GM18519 (cell line): ENCODE measurements at regions not wholly inside any gene's neighbourhood (a gene's known extent, or its start where the extent isn't known, plus 50 kb on each side); places are given as distances from the start of the nearest gene placed in this dataset.

Source experiments
- ATAC-seq: cut with Tn5 transposase; IDR thresholded peaks from one replicate; pipeline ENCODE4 v1.9.1; 2021; ENCODE audit warnings: mild to moderate bottlenecking, moderate library complexity; ENCODE audit not compliant: unreplicated experiment, low FRiP score

- ATAC-seq = no peak
Observed at GRCh38 chr3:182375916-182376315, 417.4 kb upstream of the ATP11B start.

- no peak for ATAC-seq
Observed at GRCh38 chr3:182382112-182382857, 411.0 kb upstream of the ATP11B start.

- no peak for ATAC-seq
Observed at GRCh38 chr3:182384221-182384620, 409.1 kb upstream of the ATP11B start.

- ATAC-seq = no peak
Observed at GRCh38 chr3:182385356-182385755, 407.9 kb upstream of the ATP11B start.

- ATAC-seq = no peak
Observed at GRCh38 chr3:182388506-182388905, 404.8 kb upstream of the ATP11B start.

- no peak for ATAC-seq
Observed at GRCh38 chr3:182389071-182389815, 404.1 kb upstream of the ATP11B start.

GRCh38 chr3:182390421-182390820 is 402.9 kb upstream of the ATP11B start:
- no peak for ATAC-seq

- ATAC-seq = no peak
Observed at GRCh38 chr3:182392182-182392937, 400.9 kb upstream of the ATP11B start.

GRCh38 chr3:182393151-182393550 is 400.2 kb upstream of the ATP11B start:
- ATAC-seq = no peak

- ATAC-seq = no peak
Observed at GRCh38 chr3:182393830-182394367, 399.4 kb upstream of the ATP11B start.

- no peak for ATAC-seq
Observed at GRCh38 chr3:182397164-182397563, 396.1 kb upstream of the ATP11B start.

- no peak for ATAC-seq
Observed at GRCh38 chr3:182399978-182400737, 393.1 kb upstream of the ATP11B start.

GRCh38 chr3:182400838-182401237 is 392.5 kb upstream of the ATP11B start:
- ATAC-seq = no peak

- no peak for ATAC-seq
Observed at GRCh38 chr3:182404031-182404430, 389.3 kb upstream of the ATP11B start.

- ATAC-seq = no peak
Observed at GRCh38 chr3:182405759-182406158, 387.5 kb upstream of the ATP11B start.

- no peak for ATAC-seq
Observed at GRCh38 chr3:182406786-182407185, 386.5 kb upstream of the ATP11B start.

GRCh38 chr3:182410051-182410450 is 383.3 kb upstream of the ATP11B start:
- no peak for ATAC-seq

- ATAC-seq = no peak
Observed at GRCh38 chr3:182412066-182412465, 381.2 kb upstream of the ATP11B start.

GRCh38 chr3:182413061-182413460 is 380.2 kb upstream of the ATP11B start:
- no peak for ATAC-seq

- ATAC-seq = no peak
Observed at GRCh38 chr3:182413682-182414081, 379.6 kb upstream of the ATP11B start.
